ENCODE measurements at regions not wholly inside any gene's neighbourhood (a gene's known extent, or its start where the extent isn't known, plus 50 kb on each side); places are given as distances from the start of the nearest gene placed in this dataset.
A peak's percentile ranks its signal among the peaks of the same experiment; 100 is the strongest.
"Not testable (repeated sequence)": the region's sequence is repeated elsewhere in the genome, so short reads cannot be mapped to it uniquely, and the experiment has no call there.

- no peak for DNase-seq (ENCODE audit: low read depth, low spot score)
These were observed 485.1 kb upstream of the KLF6 start for GRCh38 chr10:4270116-4270515.

GRCh38 chr10:4268490-4268889 is 483.5 kb upstream of the KLF6 start:
- not testable (repeated sequence) for DNase-seq (ENCODE audit: low read depth, low spot score)

- DNase-seq (ENCODE audit: low read depth, low spot score), result no peak
These were observed 482.2 kb upstream of the KLF6 start for GRCh38 chr10:4267086-4267773.

- DNase-seq (ENCODE audit: low read depth, low spot score), result no peak
These were observed 481.5 kb upstream of the KLF6 start for GRCh38 chr10:4266416-4267085.

- DNase-seq (ENCODE audit: low read depth, low spot score), result no peak
These were observed 481.0 kb upstream of the KLF6 start for GRCh38 chr10:4265964-4266363.

GRCh38 chr10:4264209-4264865 is 479.3 kb upstream of the KLF6 start:
- no peak for DNase-seq (ENCODE audit: low read depth, low spot score)

- no peak for DNase-seq (ENCODE audit: low read depth, low spot score)
These were observed 478.6 kb upstream of the KLF6 start for GRCh38 chr10:4263601-4263921.

- no peak for DNase-seq (ENCODE audit: low read depth, low spot score)
These were observed 478.0 kb upstream of the KLF6 start for GRCh38 chr10:4262870-4263600.

GRCh38 chr10:4262449-4262848 is 477.4 kb upstream of the KLF6 start:
- no peak for DNase-seq (ENCODE audit: low read depth, low spot score)

- DNase-seq (ENCODE audit: low read depth, low spot score), result no peak
These were observed 475.6 kb upstream of the KLF6 start for GRCh38 chr10:4260483-4261124.

GRCh38 chr10:4257939-4258465 is 473.0 kb upstream of the KLF6 start:
- no peak for DNase-seq (ENCODE audit: low read depth, low spot score)

GRCh38 chr10:4256971-4257370 is 472.0 kb upstream of the KLF6 start:
- no peak for DNase-seq (ENCODE audit: low read depth, low spot score)

- DNase-seq (ENCODE audit: low read depth, low spot score), result no peak
These were observed 470.7 kb upstream of the KLF6 start for GRCh38 chr10:4255751-4256150.

GRCh38 chr10:4254101-4254994 is 469.3 kb upstream of the KLF6 start:
- no peak for DNase-seq (ENCODE audit: low read depth, low spot score)

- no peak for DNase-seq (ENCODE audit: low read depth, low spot score)
These were observed 467.7 kb upstream of the KLF6 start for GRCh38 chr10:4252701-4253100.

- no peak for DNase-seq (ENCODE audit: low read depth, low spot score)
These were observed 465.5 kb upstream of the KLF6 start for GRCh38 chr10:4250587-4250887.

- DNase-seq (ENCODE audit: low read depth, low spot score), result no peak
These were observed 465.0 kb upstream of the KLF6 start for GRCh38 chr10:4249841-4250586.

- DNase-seq (ENCODE audit: low read depth, low spot score), result no peak
These were observed 462.4 kb upstream of the KLF6 start for GRCh38 chr10:4247379-4247778.

- no peak for DNase-seq (ENCODE audit: low read depth, low spot score)
These were observed 461.9 kb upstream of the KLF6 start for GRCh38 chr10:4246881-4247358.

GRCh38 chr10:4243651-4244050 is 458.6 kb upstream of the KLF6 start:
- DNase-seq (ENCODE audit: low read depth, low spot score), result peak; percentile 89

Measured in pulmonary artery endothelial cell (primary cell).